ENCODE measurements at regions not wholly inside any gene's neighbourhood (a gene's known extent, or its start where the extent isn't known, plus 50 kb on each side); places are given as distances from the start of the nearest gene placed in this dataset.
"Not testable (repeated sequence)": the region's sequence is repeated elsewhere in the genome, so short reads cannot be mapped to it uniquely, and the experiment has no call there.

DNA sequence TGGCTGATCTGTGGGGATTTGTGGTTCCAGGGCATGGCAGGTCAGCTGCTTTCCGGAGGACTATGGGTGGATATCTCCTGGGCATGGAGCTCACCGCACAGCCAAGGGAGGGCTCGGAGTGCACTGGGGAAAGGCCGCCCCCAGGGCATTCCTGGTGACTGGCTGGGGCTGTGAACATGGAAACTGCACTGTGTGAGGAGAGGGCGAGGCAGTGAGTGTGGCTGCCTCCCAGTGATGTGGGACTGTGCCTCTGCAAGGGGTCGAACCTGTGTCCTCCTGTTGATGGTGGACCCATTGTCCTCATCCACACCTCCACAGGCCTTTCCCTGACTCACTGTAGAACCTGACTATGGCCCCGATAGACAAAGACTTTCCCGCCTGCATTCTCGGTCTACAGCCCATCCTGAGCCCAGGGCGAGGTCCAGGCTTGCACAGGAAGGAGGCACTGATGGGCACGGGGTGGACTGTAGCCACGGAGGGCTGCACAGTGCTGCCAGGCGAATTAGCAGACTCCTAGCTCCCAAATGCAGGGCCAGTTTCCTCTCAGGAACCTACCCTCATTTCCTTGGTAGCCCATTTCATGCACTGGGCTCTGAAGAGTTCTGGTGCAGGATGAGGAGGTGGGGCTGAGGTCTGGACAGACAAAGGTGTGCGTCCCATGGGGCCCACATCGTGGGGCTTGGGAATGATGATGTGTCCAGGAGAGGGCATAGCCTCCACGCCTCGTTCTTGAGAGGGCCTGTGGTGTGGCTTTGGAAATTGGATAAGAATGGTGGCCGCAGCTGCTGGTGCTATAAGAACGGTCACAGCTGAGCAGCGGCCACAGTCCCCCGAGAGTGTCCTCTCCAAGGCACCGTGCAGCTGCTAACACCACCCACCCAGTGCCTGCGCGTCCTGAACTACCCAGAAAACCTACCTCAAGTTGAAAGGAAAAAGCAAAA lies 415.1 kb downstream of the TMEM121 start:
- DNase-seq (ENCODE audit: low spot score) (no peak), FAIRE-seq (no peak)

DNA sequence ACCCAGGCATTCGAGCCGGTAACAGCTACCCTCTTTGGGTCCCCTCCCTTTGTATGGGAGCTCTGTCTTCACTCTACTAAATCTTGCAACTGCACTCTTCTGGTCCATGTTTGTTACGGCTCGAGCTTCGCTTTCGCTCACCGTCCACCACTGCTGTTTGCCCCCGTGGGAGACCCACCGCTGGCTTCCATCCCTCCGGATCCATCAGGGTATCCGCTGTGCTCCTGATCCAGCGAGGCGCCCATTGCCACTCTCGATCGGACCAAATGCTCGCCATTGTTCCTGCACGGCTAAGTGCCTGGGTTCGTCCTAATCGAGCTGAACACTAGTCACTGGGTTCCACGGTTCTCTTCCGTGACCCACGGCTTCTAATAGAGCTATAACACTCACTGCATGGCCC lies 416.3 kb downstream of the TMEM121 start:
- DNase-seq (ENCODE audit: low spot score); FAIRE-seq: not testable (repeated sequence)

DNA sequence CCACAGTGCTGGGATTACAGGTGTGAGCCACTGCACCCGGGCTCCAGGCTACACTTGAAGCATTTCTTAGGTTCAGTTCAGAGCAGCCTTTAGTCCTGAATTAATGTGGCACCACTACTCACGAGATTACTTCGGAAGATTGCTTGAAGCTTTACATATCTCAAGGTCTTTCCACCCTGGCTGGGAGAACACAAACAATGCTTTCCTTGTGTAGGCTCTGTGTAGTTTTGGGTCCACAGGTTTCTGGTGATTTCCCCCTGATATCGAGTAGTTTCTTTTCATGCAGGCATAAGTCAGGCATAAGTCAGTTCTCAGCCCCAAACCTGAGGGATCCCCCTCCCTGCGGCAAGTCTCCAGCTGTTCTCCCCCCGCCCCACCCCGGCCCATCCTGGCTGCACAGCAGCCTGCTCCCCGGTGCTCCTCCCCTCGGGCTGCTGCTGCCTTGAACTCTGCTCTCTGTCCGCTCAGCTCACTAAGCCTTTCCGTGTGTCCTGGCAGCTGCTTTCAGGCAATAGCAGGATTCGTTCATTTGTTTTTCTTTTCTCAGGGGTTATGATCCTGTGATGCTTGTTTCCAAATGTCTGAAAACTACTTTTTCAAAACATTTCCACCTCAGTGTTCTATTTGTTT lies 417.7 kb downstream of the TMEM121 start:
- DNase-seq (ENCODE audit: low spot score) (no peak), FAIRE-seq (no peak)

DNA sequence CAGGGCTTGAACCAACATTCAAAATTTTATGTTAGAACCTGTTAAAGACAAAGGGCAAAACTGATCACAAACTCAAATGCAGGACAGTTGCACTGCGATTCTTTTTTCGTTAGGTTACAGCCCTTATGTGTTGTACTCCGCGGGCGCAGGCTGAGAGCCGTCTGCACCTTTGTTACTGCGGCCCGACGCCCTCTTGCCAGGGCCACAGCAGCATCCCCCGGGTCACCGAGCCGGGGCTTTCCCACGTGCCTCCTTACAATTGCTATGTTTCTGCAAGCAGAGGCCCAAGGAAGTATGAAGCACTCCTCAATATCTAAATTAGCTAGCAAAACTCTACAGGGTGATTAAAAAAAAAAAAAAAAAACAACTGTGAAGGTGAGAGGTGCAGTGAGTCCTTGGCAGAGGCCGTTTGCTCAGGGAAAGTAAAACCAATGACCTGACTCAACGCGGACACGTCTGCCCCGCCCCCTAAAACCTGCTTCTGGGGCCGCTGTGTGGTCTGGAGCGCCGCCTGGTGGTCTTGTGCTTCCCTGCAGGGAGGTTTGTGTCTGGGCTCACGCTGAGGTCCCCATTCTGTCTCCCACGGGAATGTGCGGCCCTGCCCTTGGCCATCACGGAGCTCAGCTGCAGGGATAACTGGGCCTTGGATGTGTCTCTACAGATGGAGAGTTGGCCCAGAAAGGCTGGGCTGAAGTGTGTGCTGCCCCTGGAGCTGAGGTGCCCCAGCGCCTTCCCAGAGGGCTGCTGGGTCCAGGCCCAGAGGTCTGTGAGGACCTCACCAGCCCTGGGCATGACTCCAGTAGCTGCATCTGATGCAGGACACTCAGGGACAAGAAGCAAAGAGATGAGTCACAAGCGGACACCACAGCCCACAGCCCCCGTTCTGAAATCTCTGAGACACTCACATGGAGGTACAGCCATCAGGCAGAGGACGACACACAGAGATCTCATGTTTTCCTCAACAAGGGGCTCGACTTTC lies 418.5 kb downstream of the TMEM121 start:
- FAIRE-seq, result no peak
- peak; percentile 54 for DNase-seq (ENCODE audit: low spot score)

DNA sequence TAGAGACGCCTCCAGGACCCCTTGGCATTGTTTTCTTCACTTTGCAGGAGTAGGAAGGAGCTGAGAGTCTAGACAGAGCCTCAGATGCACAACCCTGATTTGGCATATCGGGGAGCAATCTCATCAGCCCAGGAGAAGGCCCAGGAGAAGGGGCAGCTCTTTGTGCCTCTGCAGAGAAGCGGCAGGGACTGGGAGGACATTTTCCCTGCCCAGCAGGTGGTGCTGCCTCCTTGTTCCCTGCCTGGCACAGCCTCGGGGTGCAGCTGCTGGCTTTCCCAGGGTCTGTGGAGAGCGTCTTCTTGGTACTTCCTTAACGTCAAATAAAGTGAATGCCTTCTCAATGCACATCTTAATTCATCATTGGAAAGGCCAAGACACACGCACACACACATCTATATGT lies 419.5 kb downstream of the TMEM121 start:
- DNase-seq (ENCODE audit: low spot score), result no peak

DNA sequence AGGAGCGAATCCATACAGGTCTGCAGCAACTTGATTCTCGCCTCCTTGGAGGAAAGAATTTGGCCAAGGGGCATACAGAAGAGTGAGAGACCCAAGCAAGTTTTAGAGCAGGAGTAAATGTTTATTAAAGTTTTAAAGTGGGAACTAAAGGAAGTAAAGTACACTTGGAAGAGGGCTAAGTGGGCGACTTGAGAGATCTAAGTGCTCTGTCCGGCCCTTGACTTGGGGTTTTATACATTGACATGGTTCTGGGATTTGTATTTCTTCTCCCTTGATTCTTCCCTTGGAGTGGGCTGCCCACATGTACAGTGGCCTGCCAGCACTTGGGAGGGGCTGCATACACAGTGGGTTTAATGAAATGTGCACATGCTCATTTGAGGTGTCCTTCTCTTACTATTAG lies 421.2 kb downstream of the TMEM121 start:
- no peak for FAIRE-seq

More for the DNA sequence above, 419.5 kb downstream of the TMEM121 start:
- no peak for FAIRE-seq

DNA sequence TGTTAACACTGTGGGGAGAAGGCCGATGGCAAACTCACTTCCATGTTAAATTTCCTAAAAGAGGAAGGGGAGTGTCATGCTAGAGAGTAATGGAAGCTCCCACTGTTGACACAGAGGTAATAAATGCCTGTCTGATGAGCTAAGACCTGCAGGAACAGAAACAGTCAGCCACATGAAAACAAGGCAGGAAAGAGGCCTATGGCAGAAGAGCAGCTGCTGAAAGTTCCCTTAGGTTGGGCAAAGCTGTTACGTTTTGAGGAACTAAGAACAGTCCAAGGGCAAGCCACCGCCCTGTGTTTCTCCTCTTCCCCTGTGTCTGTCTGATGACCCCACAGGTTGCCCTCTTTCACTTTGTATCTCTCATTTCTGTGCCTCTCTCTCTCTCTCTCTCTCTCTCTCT lies 422.6 kb downstream of the TMEM121 start:
- DNase-seq (ENCODE audit: low spot score); FAIRE-seq: not testable (repeated sequence)

More for the DNA sequence above, 421.2 kb downstream of the TMEM121 start:
- DNase-seq (ENCODE audit: low spot score), result no peak

DNA sequence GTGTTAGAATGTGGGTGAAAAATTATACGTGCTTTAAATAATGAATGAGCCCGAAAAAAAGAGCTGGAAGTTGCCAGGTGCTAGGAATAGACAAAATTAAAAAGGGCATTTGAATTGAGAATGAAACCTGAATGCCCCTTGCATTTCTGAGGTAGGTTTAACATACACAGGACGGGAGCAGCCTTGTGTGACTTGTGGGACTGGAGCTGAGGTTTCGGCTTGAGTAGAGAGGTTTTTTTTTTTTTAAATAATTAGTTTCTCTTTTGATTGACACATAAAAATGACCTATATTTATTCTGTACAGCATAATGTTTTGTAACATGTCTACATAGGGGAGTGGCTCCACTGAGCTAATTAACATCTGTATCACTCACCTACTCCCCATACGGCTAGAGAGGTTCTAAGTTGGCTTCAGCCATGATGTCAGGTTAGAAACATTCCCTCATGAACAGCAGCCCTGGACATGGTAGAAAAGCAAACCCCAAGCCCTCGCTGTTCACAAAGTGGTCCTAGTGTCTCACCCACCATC lies 424.0 kb downstream of the TMEM121 start:
- not testable (repeated sequence) for FAIRE-seq; DNase-seq (ENCODE audit: low spot score)

DNA sequence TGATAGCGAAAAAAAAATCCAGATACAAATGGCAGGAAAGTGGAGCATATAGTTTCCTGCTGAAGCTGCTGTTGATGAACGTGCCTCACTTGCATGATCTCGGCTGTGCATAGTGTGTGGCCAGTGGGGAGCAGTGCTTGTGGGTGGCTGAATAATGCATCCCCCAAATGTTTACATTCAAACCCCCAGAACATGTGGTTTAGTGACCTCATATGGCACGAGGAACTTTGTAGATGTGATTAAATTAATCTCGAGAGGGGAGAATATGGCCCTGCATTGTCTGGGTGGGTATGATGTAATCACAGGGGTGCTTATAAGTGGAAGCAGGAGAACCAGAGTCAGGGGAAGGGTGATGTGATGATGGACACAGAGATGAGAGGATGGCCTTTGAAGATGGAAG lies 425.0 kb downstream of the TMEM121 start:
- FAIRE-seq, result no peak

DNA sequence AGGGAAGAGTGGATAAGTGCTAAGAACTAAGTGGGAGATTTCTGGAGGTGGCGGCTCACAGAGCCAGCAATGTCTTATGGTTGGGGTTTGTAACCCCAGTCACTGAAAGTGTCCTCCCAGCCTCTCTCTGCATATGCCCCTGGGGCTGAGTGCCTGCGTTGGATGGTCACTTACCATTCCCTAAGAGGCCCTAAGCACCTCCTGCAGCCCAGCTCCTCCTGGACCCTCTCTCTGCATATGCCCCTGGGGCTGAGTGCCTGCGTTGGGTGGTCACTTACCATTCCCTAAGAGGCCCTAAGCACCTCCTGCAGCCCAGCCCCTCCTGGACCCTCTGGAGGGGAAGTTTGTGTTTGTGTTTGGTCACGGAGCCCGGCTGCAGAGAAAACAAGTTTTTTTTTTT lies 425.8 kb downstream of the TMEM121 start:
- FAIRE-seq (no peak), DNase-seq (ENCODE audit: low spot score) (no peak)

More for the DNA sequence above, 425.0 kb downstream of the TMEM121 start:
- no peak for DNase-seq (ENCODE audit: low spot score)

DNA sequence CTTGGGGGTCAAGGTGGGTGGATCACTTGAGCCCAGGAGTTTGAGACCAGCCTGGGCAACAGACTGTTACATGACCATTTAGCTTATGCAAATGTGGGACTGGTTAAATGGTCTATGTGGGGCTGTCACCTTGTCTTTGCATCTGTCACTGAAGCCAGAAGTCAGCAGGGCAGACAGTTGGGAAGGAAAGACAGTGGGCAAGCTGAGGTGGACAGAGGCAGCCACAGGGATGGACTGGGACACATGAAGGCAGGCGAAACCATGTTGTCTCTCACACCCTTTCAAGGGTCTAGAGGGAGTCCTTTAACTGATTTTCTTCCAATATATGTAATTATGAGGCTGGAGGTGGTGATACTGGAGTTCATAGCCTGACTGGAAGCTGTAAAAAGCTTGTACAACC lies 426.4 kb downstream of the TMEM121 start:
- FAIRE-seq (no peak), DNase-seq (ENCODE audit: low spot score) (no peak)

DNA sequence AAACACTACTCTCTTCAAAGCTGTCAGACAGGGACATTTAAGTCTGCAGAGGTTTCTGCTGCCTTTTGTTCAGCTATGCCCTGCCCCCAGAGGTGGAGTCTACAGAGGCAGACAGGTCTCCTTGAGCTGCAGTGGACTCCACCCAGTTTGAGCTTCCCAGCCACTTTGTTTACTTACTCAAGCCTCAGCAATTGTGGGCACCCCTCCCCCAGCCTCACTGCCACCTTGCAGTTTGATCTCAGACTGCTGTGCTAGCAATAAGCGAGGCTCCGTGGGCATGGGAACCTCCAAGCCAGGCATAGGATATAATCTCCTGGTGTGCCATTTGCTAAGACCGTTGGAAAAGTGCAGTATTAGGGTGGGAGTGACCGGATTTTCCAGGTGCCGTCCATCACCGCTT lies 435.2 kb downstream of the TMEM121 start:
- FAIRE-seq; DNase-seq (ENCODE audit: low spot score): not testable (repeated sequence)

DNA sequence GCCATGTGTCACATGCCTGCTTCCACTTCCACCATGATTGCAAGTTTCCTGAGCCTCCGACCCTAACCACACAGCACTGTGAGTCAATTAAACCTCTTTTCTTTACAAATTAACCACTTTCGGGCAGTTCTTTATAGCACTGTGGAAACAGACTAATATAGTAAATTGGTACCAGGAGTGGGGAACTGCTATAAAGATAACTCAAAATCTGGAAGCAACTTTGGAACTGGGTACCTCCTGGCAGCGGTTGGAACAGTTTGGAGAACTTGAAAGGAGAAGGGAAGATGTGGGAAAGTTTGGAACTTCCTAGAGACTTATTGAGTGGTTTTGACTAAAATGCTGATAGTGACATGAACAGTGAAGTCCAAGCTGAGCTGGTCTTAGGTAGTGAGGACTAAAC lies 436.1 kb downstream of the TMEM121 start:
- FAIRE-seq, result no peak

DNA sequence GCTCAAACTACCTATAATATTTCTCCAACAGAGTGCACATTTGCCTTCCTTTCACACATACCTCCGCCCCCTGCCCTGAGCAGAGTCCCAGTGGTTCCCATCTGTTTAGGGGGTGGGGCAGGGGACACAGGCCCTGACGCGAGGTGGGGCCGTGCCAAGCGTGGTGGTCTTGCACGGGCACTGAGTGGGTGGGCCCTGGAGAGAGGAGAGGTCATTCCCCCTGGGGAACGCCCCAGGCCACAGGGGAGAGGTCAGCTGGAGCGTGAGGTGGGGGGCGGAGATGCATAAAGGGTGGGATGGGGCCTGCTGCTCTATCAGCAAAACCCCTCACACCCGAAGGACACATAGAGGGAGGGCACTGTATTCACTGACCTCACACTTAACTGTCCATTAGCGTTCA lies 441.9 kb downstream of the TMEM121 start:
- DNase-seq (ENCODE audit: low spot score) (no peak), FAIRE-seq (no peak)

More for the DNA sequence above, 436.1 kb downstream of the TMEM121 start:
- no peak for DNase-seq (ENCODE audit: low spot score)

DNA sequence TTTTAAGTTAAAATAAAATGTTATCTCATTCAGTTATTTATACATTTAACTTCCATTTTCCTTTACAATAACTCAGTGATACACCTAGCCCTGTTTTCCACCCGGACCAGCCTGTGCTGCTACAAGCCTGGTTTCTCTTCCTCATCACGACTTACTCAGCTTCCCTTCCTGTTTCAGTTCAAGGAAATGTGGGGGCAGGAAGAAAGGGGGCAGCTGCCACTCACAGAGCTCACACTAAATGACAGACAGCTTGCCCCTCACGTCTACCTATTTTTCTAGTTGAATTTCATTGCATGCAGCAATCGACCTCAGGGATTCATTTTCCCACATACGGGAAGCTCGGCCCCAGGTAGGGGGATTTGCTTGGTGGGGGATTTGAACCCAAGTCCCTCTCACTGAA lies 442.6 kb downstream of the TMEM121 start:
- not testable (repeated sequence) for DNase-seq (ENCODE audit: low spot score); FAIRE-seq

DNA sequence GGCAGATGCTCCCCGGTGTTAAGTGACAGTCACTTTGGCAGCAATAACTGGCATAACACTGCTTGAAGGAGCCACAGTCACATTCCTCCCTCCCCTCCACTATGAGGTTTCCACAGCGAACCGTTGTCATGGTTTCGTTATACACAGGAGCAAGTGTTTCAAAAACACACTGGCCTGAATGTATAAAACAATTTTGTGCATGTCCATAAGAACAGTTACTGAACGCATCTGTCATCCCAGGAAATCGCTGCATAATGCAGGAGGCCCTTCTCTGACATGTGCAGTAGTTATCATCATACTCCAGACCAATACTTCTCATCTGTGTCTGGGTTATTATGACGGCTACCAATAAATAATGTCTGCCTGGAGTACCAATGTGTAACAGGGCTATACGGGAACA lies 444.4 kb downstream of the TMEM121 start:
- not testable (repeated sequence) for FAIRE-seq; DNase-seq (ENCODE audit: low spot score)

DNA sequence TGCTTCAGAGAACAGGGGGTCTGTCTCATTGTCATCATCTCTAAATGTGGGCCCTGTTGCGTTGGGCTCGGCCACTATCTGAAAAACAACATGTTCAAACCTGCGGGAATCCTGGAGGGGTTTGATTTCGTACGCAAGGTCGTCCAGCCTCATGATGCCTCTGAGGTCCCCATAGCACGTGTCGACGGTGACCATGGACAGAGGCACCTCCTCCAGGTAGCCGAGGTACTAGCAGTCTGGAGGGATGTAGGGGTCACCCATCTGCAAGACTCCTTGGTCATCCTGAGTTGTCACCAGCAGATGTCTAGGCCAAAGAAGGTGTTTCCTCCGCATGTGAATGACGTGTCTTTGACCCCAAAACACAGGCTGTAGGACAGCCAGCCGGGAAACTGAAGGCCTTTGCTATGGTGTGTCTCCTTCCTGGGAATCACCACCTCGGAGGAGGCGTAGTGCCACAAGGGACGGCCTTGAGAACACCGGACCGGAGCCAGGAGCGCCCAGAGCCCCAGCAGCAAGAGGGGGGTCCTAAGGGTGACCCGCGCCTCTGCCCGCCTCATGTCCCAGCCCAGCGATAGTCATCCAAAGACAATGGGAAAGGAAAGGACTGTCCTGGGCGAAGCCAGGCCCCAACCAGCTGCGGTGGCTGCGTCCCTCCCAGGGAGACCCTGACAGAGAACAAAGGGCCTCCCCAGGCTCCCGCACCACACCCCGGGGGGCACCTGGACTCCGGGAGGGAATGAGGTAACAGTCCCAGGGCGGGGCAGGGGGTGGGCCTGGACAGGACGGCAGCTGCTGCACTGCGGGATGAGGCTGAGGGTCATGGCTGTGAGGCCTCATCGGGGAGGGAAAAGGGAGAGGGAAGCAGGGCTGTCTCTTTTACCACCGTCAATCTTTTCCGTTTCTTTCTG lies 445.5 kb downstream of the TMEM121 start:
- FAIRE-seq (no peak), DNase-seq (ENCODE audit: low spot score) (no peak)

DNA sequence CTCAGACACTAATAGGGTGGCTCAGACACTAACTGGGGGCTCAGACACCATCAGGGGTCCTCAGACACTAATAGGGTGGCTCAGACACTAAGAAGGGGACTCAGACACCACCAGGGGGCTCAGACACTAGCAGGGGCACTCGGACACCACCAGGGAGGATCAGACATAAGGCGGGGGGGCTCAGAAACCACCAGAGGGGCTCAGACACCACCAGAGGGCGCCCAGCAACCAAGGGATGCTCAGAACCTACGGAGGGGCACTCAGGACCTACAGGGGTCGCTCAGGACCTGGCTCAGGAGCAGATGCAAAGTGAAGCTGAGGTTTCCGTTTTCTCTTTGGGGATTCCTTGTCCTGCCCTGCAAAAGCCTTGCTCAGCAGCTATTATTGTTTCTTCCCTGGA lies 448.5 kb downstream of the TMEM121 start:
- peak; percentile 4 for DNase-seq (ENCODE audit: low spot score)
- no peak for FAIRE-seq

DNA sequence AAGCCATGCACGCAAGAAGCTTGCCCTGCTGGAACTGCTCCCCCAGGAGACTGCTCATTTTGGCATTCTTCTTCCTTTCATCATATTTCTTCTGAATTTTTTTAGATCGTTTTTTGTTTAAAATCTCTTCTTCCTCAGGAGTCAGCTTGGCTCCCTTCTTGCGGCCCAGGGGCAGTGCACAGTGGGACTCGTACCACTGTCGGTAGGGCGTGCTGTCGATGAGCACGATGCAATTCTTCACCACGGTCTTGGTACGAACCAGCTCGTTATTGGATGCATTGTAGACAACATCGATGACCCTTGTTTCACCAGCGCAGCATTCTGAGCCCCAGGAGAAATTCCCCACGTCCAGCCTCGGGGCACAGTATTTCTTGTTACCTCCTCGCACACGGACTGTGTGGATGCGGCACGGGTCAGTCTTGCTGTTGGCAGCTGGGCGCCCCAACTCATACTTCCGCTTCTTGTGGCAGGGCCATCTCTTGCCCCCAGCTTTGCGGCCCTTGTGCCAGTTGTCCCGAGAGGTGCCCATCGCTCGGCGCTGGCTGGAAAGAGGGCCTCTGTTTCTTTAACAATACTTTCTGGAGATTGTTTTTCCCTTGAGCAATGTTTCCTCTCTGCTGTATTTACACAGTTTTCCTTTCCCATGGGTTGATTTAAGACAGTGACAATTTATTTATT lies 452.4 kb downstream of the TMEM121 start:
- FAIRE-seq (no peak), DNase-seq (ENCODE audit: low spot score) (no peak)

Data from urothelium cell line (cell line).